Heart left ventricle (tissue), 16 donors: ENCODE measurements at regions not wholly inside any gene's neighbourhood (a gene's known extent, or its start where the extent isn't known, plus 50 kb on each side); places are given as distances from the start of the nearest gene placed in this dataset.

Source experiments
- ATAC-seq, 4 donors: fragments of 200-7000 bp; cut with Tn5 transposase; one replicate each; pipeline ENCODE4 v1.9.1; 2020 to 2022; ENCODE audit warnings: moderate library complexity in 4 of 4, mild to moderate bottlenecking in 3 of 4, moderate number of reproducible peaks in 1 of 4
- DNase-seq, 5 donors: peaks; one replicate each; pipeline ENCODE4 v3.0.0-alpha.2; 2020
- H3K27ac ChIP-seq, 12 donors: fragments of 200-600 bp; sonication (generic) in 4 of 12; one replicate each; pipeline versions ENCODE4 v1.5.0 to v1.8.0; 2016 to 2022; ENCODE audit warnings: mild to moderate bottlenecking in 2 of 12
- H3K27me3 ChIP-seq, 9 donors: fragments of 200-600 bp; sonication (generic) in 2 of 9; one replicate each; pipeline versions ENCODE4 v1.5.1 to v1.8.0; 2016 to 2022; ENCODE audit warnings: mild to moderate bottlenecking in 3 of 9
- H3K36me3 ChIP-seq, 9 donors: fragments of 200-600 bp; sonication (generic) in 2 of 9; one replicate each; pipeline versions ENCODE4 v1.5.0 to v1.8.0; 2018 to 2022; ENCODE audit warnings: mild to moderate bottlenecking in 2 of 9
- H3K4me1 ChIP-seq, 12 donors: fragments of 200-600 bp; sonication (generic) in 4 of 12; one replicate each; pipeline versions ENCODE4 v1.5.0 to v1.8.0; 2016 to 2022; ENCODE audit warnings: mild to moderate bottlenecking in 3 of 12
- H3K4me3 ChIP-seq, 12 donors: fragments of 200-600 bp; sonication (generic) in 4 of 12; one replicate each; pipeline versions ENCODE4 v1.5.0 to v1.8.0; 2017 to 2022; ENCODE audit warnings: mild to moderate bottlenecking in 9 of 12, moderate library complexity in 4 of 12
- H3K9me3 ChIP-seq, 12 donors: fragments of 200-600 bp; sonication (generic) in 4 of 12; one replicate each; pipeline versions ENCODE4 v1.5.0 to v1.8.0; 2016 to 2022; ENCODE audit warnings: mild to moderate bottlenecking in 1 of 12
- CTCF ChIP-seq, 12 donors: fragments of 200-600 bp; sonication (generic) in 4 of 12; IDR thresholded peaks; one replicate each; pipeline versions ENCODE4 v1.5.0 to v1.8.0; 2018 to 2022; ENCODE audit warnings: antibody characterized with exemption in 12 of 12, mild to moderate bottlenecking in 5 of 12
- POLR2A ChIP-seq, 2 donors: fragments of 450-650 bp; IDR thresholded peaks; one replicate each; pipeline ENCODE4 v1.6.1; 2017; ENCODE audit warnings: antibody characterized with exemption in 2 of 2, mild to moderate bottlenecking in 2 of 2, moderate library complexity in 2 of 2
- WGBS, 4 donors: extraction: QIAGEN DNeasy Blood & Tissue Kit in 2 of 4; methylation state at CpG; one replicate each; pipeline versions ENCODE4 v1.1.5 to v1.1.7; 2013 to 2018; 5-methylcytosine and 5-hydroxymethylcytosine counted together
- intact Hi-C, 10 donors: fragments of 100-400 bp; cut with DNase I; formaldehyde crosslinking; loops; one replicate each; pipeline versions ENCODE4 v1.11.1 to v1.14.2; 2022
- donor health status: ischemic (EF 13 %, LVEDD 7.1; RV severe dilation, severe dysfunction).
- donor health status: healthy with polysubstance abuse.
- donor health status: DM: no; HTN: yes; CAD: no.
- donor health status: DM: no; HTN: no; CAD: no.
- donor health status: ischemic (EF 25% LVEDD 6.9; RV normal size, moderate dysfunction).
- donor health status: ischemic (EF 25% LVEDD 5.7; RV mildly dilated, moderate dysfunction).
- donor health status: healthy.
- donor health status: DM: yes; HTN: yes; CAD: no.
- donor health status: ischemic (EF 35%, LVEDD 5.7; RV mildly dilated, moderate dysfunction).
- donor health status: nonischemic (EF 11% LVEDD 7.7; RV severe dilation, severe dysfunction).
- donor health status: DM: yes; HTN: yes; CAD: no.
- donor health status: PGD.
- donor health status: ischemic (EF 29% LVEDD 5.4; RV normal size, mild dysfunction).
- donor health status: nonischemic (EF 23%, LVEDD 6.1; RV moderate dilation, normal function).

GRCh38 chr5:130890610-130891009, 274.4 kb downstream of the HINT1 start:
- Histone ChIP-seq H3K27me3 (peaks cover 0 to 3% (median 0%) of the 10 kb centered on the region in 9 donors), H3K36me3 (no peaks in the 10 kb centered on the region), H3K9me3 (peaks cover 0 to 5% (median 0%) of the 10 kb centered on the region in 12 donors), H3K4me3 (no peak overlapping the region), H3K4me1 (no peaks in the 10 kb centered on the region), H3K27ac (no peak overlapping the region)
- no peak for TF ChIP-seq CTCF (IDR thresholded peaks at IDR 0.05)
- TF ChIP-seq POLR2A (IDR thresholded peaks at IDR 0.05): no peak
- no peak for DNase-seq
- ATAC-seq: no peak
- intact Hi-C loops: no loop called here
- 91 to 96% (median 94%) methylated on average over 2 of the region's 2 CpGs for WGBS, 4 donors

- TF ChIP-seq POLR2A (IDR thresholded peaks at IDR 0.05) (no peak), CTCF (IDR thresholded peaks at IDR 0.05) (no peak)
- Histone ChIP-seq H3K4me1 (no peaks in the 10 kb centered on the region), H3K9me3 (no peaks in the 10 kb centered on the region), H3K4me3 (no peak overlapping the region), H3K36me3 (no peaks in the 10 kb centered on the region), H3K27ac (no peak overlapping the region), H3K27me3 (peaks cover 0 to 2% (median 0%) of the 10 kb centered on the region in 9 donors)
- intact Hi-C loops: no loop called here
- DNase-seq (no peak), ATAC-seq (no peak)
- 43 to 47% (median 44%) methylated on average over 3 of the region's 3 CpGs for WGBS, 4 donors
Observed at GRCh38 chr5:130885691-130886090, 279.4 kb downstream of the HINT1 start.

- ATAC-seq (no peak), DNase-seq (no peak)
- intact Hi-C loops: no loop called here
- WGBS, 4 donors: 78 to 87% (median 82%) methylated on average over 3 of the region's 3 CpGs
- Histone ChIP-seq H3K9me3 (no peaks in the 10 kb centered on the region), H3K4me3 (no peak overlapping the region), H3K27ac (no peak overlapping the region), H3K36me3 (no peaks in the 10 kb centered on the region), H3K4me1 (no peaks in the 10 kb centered on the region), H3K27me3 (no peaks in the 10 kb centered on the region)
- no peak for TF ChIP-seq CTCF (IDR thresholded peaks at IDR 0.05)
- no peak for TF ChIP-seq POLR2A (IDR thresholded peaks at IDR 0.05)
Observed at GRCh38 chr5:130885027-130885426, 280.0 kb downstream of the HINT1 start.

GRCh38 chr5:130884023-130884422, 281.0 kb downstream of the HINT1 start:
- no peaks in the 10 kb centered on the region for H3K4me1 ChIP-seq
- ATAC-seq: no peak
- no peak overlapping the region for H3K4me3 ChIP-seq
- TF ChIP-seq POLR2A (IDR thresholded peaks at IDR 0.05): no peak
- no peak for TF ChIP-seq CTCF (IDR thresholded peaks at IDR 0.05)
- no peak overlapping the region for H3K27ac ChIP-seq
- H3K36me3 ChIP-seq: no peaks in the 10 kb centered on the region
- H3K27me3 ChIP-seq: no peaks in the 10 kb centered on the region
- DNase-seq: no peak
- 68 to 83% (median 71%) methylated on average over 2 of the region's 2 CpGs for WGBS, 4 donors
- intact Hi-C loops: no loop called here
- H3K9me3 ChIP-seq: no peaks in the 10 kb centered on the region
